ENCODE measurements at regions not wholly inside any gene's neighbourhood (a gene's known extent, or its start where the extent isn't known, plus 50 kb on each side); places are given as distances from the start of the nearest gene placed in this dataset.

DNA sequence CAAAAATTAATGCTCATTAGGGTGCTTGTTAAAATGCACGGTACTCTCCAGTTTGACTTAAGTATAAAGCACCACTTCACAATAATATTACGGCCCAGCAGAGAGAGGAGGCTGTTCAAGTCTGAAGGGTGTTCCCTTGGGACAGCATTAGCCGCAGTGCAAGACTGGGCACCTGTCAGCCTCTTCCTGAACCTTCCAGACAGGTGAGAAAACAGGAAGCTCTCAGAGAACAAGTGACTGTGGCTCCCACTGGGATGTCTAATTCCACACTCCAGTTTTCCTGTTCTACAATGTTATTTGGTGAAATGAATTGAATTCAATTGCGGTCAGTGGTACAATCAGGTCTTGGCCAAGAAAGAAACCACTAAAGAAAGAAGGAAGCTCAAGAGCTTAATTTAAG, 414.4 kb downstream of the SMARCA1 start:
- TF ChIP-seq POLR2A (IDR thresholded peaks at IDR 0.05) (no peak), CTCF (IDR thresholded peaks at IDR 0.05) (no peak)

Data from heart left ventricle (tissue), 13 donors.